Erythroblast (primary cell): ENCODE measurements at regions not wholly inside any gene's neighbourhood (a gene's known extent, or its start where the extent isn't known, plus 50 kb on each side); places are given as distances from the start of the nearest gene placed in this dataset.
A peak's percentile ranks its signal among the peaks of the same experiment; 100 is the strongest.

ENCODE experiments used
- DNase-seq, 2 experiments: peaks; one replicate each; lab custom pipeline; 2025; lab: John Stamatoyannopoulos, UW
- GATA1 ChIP-seq: IDR thresholded peaks from 2 replicates; pipeline ENCODE4 v1.6.1; 2011; ENCODE audit warnings: low read depth, mild to moderate bottlenecking, control low read depth, low read length, moderate library complexity
- POLR2A ChIP-seq: IDR thresholded peaks from 2 replicates; pipeline ENCODE4 v1.6.1; 2011; ENCODE audit warnings: mild to moderate bottlenecking, low read length

GRCh38 chrX:25288676-25289075 lies 272.9 kb upstream of the ARX start:
- TF ChIP-seq POLR2A = no peak
- no peak for TF ChIP-seq GATA1
- no peak for DNase-seq

DNA sequence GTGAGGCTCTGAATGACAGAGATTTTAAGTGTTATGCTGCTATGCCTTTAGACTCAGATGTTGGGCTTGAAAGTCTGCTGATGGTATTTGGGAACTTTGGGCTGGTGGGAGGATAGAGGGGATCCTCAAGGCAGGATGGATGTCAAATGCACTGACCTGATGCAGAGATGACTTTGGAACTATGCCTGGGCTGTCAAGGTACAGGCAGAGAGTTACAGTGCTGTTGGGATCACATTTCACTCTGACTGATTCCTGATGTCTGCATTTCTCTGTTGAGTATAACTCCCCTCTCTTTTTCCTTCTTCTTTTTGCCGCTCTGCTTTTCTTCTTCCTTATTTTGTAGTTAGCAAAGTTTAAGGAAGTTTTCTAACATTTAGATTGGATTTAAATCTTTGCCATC lies 271.8 kb upstream of the ARX start:
- TF ChIP-seq GATA1 (no peak), POLR2A (no peak)
- DNase-seq = no peak

- no peak for TF ChIP-seq GATA1
- no peak for TF ChIP-seq POLR2A
- no peak for DNase-seq
These were observed 269.8 kb upstream of the ARX start for GRCh38 chrX:25285598-25285997.

DNA sequence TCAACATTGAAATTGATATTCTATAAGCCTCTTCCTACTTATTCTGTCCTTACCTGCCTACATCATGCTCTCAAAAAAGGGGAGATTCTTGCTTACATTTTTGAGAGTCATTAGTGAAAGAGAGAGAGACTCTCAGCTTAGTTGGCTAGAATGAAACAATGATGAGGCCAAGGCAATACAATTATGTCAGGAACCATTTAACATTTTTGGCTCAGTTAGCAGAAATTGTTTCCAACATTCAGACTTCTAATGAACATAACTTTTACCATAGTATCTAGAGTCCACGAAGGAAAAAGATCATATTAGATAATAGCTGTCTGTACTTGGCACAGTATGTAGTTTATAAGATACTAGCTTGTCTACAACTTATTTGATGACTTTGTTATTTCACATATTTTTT lies 263.7 kb upstream of the ARX start:
- TF ChIP-seq POLR2A (no peak), GATA1 (no peak)
- no peak for DNase-seq

DNA sequence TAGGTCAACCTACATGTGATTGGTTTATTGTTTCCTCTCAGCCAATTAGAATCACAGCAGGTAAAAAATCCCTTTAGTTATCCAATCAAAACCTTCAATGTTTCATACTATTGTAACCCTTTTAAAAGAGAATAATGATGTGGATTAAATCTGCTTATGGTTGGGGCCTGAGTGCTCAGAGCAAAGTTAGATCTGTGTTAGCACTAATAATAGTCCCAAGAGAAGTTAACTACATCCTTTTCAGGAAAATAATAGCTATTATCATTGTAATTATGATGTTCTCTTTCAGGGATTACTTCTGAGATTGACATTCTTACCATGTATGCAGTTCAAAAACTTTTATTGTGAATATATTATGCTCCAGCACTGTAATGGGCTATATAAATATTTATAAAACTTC lies 262.6 kb upstream of the ARX start:
- DNase-seq = no peak
- TF ChIP-seq POLR2A (no peak), GATA1 (no peak)

DNA sequence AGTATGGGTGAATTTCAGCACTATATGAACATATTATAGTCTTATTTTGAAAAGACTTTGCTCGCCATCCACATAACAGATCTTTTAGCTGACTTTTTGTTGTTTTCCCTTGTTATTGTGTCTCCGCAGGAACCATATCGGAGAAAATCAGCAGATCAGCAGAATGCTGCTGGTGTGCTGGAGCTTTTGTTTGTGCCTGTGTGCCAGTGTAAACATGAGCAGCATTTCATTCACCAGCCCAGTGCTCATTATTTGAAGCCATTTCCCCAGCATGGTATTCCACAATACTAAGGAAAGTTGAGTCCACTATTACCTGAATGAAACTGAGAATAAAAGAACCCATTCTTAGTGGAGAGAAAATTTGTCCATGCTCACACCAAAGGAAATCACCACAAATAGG lies 261.8 kb upstream of the ARX start:
- TF ChIP-seq GATA1 (no peak), POLR2A (no peak)
- DNase-seq = no peak

DNA sequence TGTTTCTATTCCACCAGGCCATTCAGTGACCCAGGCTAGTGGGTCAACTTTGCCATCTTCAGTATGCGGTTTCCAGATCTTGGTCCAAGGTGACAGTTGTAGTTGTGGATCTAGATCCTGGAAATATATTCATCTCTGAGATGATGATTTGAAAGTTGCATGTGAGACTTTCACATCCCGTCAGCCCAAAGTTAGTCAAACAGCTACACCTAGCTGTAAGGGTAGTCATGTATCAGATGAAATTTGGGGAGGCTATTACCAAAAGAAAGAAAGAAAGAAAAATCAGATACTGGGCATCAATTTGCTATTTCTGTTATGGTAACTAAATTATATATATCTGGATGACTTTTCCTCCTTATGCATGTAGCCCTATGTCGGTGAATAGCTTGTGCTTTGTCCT lies 259.4 kb upstream of the ARX start:
- no peak for TF ChIP-seq GATA1
- TF ChIP-seq POLR2A = no peak

DNA sequence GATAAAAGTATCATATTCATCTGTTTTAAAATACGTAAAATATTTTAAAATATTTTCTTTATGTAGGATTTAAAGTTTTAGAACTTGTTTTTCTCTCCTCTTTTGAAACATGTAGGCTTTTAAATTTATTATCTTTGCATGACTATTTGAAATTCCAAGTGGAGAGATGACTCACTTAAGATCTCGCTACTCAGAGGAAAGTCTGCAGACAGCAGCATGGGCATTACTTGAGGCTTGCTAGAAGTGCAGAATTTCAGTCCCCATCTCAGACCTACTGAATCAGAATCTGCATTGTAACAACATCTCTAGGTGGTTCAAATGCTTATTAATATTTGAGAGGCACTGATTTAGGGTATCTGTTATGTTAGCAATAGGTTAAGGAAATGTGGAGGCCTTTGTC lies 225.7 kb upstream of the ARX start:
- TF ChIP-seq POLR2A (no peak), GATA1 (no peak)
- no peak for DNase-seq

More for the DNA sequence above, 259.4 kb upstream of the ARX start:
- DNase-seq = peak in 1 of 2 experiments; percentile 0

- TF ChIP-seq GATA1 (no peak), POLR2A (no peak)
- DNase-seq = no peak
These were observed 210.4 kb upstream of the ARX start for GRCh38 chrX:25226151-25226550.

- TF ChIP-seq GATA1 = no peak
- TF ChIP-seq POLR2A = no peak
- no peak for DNase-seq
These were observed 203.7 kb upstream of the ARX start for GRCh38 chrX:25219480-25219879.

DNA sequence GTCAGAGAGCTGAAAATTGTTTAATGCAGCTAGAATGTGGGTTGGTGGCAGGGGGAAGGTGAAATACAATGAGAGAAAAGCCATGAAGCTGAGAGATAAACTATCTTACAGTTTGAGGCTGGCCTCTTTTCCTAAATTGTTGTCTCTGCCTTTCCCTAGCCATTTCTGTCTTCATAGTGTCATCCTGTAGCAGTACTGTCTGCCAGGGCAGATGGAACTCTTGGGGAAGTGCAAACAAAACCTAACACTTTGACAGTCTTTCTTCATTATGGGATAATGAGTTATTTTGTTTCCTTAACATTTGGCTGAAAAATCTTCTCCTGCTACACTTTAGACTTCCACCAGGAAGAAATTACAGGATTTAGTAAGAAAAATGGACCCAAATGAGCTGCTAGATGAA lies 197.8 kb upstream of the ARX start:
- no peak for DNase-seq
- TF ChIP-seq POLR2A (no peak), GATA1 (no peak)

GRCh38 chrX:25207803-25208475 lies 192.2 kb upstream of the ARX start:
- TF ChIP-seq POLR2A (no peak), GATA1 (no peak)
- no peak for DNase-seq

DNA sequence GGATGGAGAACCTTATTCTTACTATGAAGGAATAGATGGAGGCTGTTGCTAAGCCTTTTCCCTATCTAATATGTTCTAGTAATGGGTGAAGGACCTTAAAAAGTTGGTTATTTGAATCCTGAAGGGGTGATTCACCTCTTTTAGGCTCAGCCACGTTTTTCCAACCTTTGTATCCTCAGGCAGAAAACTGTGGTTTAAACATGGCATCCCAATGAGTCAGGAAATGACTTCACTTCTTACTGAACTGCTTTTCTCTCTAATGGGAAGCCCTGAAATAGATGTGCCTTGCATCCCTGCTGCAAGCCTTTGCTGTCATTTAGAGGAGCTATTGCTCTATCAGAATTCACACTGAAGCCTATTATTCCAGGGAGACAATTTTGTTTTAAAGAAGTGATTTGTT lies 191.0 kb upstream of the ARX start:
- no peak for DNase-seq
- no peak for TF ChIP-seq POLR2A
- no peak for TF ChIP-seq GATA1

DNA sequence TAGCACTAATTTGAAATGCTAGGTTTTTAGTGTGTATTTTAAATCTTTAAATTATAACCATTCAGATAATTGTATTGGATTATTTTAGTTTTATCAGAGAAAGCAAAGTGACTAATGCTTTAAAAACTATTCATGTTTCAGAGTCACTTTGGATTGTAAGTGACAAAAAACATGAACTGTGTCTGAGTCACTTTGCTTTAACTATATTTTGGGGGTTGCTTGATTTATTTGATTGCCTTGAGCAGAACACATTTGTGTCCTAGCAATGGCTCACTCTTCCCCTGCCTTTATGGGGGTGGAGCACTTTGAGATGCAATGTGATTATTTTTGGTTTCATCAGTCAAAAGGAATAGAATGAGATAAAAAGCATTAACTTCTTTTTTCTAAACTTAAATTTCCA lies 188.4 kb upstream of the ARX start:
- no peak for DNase-seq
- no peak for TF ChIP-seq GATA1
- no peak for TF ChIP-seq POLR2A

GRCh38 chrX:25202827-25203226 lies 187.1 kb upstream of the ARX start:
- TF ChIP-seq POLR2A (no peak), GATA1 (no peak)
- no peak for DNase-seq

DNA sequence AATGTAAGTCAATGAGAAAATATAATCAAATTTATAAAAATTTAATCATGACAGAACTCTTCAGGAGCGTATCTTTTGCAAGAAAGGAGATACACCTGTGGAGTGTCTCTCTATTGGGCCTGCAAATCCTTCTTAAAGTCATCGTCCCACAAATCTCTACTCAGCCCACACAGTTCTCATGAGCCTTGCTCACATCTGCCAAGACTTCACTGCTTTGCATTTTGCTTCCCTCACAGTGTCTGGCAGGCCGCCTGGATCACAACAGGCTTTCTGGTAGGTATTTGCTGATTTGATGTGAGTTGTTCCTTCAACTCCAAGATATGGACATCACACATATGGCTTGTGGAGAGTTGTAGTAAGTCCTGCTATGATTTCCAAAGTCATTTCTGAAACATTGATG lies 183.1 kb upstream of the ARX start:
- TF ChIP-seq POLR2A = no peak
- no peak for DNase-seq
